NT2/D1 (cell line): ENCODE measurements at regions not wholly inside any gene's neighbourhood (a gene's known extent, or its start where the extent isn't known, plus 50 kb on each side); places are given as distances from the start of the nearest gene placed in this dataset.

Experiments used
- YY1 ChIP-seq: IDR thresholded peaks from 2 replicates; pipeline ENCODE4 v1.6.1; 2011; ENCODE audit not compliant: insufficient read length, insufficient read depth
- ZNF274 ChIP-seq: IDR thresholded peaks from 2 replicates; pipeline ENCODE4 v1.6.1; 2011; ENCODE audit warnings: mild to moderate bottlenecking, low read depth, low read length

DNA sequence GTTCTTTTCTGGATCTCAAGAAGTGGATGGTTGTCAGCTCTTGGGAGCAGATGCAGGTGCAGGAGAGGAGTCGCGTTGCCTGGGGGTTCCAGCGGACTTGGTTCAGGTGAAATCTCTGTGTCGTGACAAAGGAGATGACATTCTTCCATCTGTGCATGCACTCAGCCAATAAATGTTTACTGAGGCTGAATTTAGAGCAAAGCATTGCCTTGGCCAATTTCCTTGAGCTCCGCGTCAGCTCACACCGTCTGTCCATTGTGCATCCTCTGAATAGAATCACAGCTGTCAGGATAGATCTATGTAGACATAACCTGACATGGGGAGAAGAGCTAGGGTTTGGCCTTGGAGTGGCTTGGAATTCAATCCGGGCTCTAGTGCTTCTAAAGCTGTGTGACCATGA lies 343.7 kb downstream of the GLRX3 start:
- no peak for TF ChIP-seq YY1
- no peak for TF ChIP-seq ZNF274
